GM12872 (cell line): ENCODE measurements at regions not wholly inside any gene's neighbourhood (a gene's known extent, or its start where the extent isn't known, plus 50 kb on each side); places are given as distances from the start of the nearest gene placed in this dataset.

Experiments
- TF ChIP-seq, protein P1 (sequence below): IDR thresholded peaks from 3 replicates; pipeline ENCODE4 v1.5.1; 2011; ENCODE audit warnings: low read depth, mild to moderate bottlenecking, low read length, moderate library complexity; ENCODE audit not compliant: insufficient read depth

GRCh38 chr11:24295360-24295759, 201.5 kb upstream of the LUZP2 start:
- TF ChIP-seq, protein P1, sequence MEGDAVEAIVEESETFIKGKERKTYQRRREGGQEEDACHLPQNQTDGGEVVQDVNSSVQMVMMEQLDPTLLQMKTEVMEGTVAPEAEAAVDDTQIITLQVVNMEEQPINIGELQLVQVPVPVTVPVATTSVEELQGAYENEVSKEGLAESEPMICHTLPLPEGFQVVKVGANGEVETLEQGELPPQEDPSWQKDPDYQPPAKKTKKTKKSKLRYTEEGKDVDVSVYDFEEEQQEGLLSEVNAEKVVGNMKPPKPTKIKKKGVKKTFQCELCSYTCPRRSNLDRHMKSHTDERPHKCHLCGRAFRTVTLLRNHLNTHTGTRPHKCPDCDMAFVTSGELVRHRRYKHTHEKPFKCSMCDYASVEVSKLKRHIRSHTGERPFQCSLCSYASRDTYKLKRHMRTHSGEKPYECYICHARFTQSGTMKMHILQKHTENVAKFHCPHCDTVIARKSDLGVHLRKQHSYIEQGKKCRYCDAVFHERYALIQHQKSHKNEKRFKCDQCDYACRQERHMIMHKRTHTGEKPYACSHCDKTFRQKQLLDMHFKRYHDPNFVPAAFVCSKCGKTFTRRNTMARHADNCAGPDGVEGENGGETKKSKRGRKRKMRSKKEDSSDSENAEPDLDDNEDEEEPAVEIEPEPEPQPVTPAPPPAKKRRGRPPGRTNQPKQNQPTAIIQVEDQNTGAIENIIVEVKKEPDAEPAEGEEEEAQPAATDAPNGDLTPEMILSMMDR, result no peak

DNA sequence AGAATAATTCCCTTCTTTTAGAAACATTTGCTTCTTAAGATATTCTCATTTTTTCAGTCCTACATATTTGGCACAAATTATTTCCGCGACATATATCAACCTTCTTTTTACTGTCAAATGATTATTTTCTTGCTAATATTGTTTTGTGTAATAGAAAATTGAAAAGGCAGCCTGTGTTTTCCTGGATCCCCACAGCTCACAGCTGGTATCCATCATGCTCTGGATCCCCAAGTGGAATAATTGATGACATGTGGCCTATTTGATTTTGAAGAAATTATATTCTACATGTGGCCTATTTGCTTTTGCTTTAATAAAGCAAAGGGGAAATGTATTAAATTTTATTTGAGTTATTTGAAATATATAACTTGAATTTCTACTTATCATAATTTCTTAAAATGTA, 199.4 kb upstream of the LUZP2 start:
- TF ChIP-seq, protein P1, result no peak

DNA sequence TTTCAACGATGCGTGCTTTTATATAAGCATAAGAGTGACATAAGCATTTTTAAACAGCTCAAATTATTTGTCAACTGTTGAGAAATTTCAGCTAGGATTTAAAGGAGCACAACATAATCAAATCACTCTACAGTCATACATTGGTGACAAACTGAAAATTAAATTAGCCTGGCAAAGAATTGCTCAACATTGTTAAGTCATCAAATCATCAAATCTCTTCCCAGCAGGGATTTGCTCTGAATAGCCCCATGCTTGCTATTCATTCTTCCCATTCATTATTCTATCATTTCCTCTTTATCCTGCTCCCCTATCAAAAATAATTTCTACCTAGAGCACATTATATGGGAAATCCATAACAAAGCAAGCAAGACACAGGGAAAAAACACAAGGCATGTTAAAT, 198.7 kb upstream of the LUZP2 start:
- TF ChIP-seq, protein P1, result no peak

DNA sequence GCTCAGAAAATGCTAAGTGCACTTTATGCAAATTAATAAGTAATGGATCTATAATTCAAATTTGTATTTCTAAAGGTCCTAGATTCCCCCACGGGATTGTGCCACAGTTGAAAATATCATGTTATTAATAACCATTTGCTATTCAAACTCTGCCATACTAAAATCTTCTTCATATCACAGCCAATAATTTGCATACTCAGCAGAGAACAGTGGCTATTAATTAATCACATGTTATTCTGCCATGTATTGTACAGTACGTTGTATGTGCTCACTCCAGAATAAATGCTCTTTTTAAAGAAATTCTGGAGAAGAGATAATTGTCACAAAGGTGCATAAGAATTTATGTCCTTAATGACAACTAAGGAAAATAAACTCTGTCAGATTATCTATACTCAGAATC, 184.9 kb upstream of the LUZP2 start:
- TF ChIP-seq, protein P1, result no peak

DNA sequence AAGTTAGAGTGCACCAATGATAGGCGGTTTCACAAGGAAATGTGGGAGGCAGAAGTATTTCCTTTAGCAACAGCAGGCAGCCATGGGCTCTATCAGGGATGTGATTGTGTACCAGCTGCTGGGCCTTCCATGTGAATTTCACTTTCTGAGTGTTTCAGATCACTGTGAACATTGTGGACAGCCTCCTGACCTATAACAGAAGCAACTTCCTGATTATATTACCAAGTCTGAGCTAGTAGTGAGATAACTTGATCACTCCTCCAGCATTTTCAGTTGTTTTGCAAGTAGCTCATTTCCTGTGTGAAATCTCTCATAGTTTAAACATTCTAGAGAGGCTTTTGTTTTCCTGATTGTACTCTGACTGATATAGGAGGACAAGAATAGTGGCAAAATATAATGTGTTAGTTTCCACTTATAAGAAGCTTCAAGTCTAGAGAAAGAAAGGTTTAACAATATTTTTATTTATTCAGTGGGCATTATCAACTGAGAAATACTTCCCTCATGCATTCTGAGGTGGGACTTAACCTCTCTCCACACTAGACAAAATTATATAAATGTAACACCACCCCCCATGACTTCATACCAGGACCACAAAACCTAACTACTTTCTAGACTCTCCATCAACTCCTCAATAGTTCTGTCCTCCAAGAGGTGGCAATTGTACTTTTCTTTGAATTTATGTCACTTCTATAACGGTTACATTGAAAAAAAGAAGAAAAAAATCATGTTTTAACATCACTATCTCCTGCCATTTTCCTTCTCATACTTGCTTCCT, 184.2 kb upstream of the LUZP2 start:
- TF ChIP-seq, protein P1, result no peak

DNA sequence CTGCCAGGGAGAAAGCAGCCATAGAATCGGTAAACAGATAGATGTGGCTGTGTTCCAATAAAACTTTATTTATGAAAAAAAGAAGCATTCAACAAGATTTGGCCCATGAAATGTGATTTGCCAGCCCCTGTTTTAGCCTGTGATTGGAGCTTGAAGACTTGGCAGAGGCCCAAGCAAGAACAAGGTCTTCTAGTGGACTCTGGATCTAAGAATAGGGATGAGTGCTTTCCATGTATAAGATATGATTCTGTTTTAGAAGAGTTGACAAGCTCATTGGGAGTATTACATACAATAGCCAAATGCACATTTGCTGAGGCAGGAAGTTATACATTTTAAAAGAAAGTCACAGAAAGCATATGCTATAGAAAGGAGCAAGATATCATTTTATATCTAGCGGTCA, 175.6 kb upstream of the LUZP2 start:
- TF ChIP-seq, protein P1, result no peak

- TF ChIP-seq, protein P1, result no peak
Measured at GRCh38 chr11:24324211-24324610, 172.6 kb upstream of the LUZP2 start.
